ENCODE measurements at regions not wholly inside any gene's neighbourhood (a gene's known extent, or its start where the extent isn't known, plus 50 kb on each side); places are given as distances from the start of the nearest gene placed in this dataset.

- no peak for TF ChIP-seq ZFX (IDR thresholded peaks at IDR 0.05)
- TF ChIP-seq CTCF (conservative IDR thresholded peaks at IDR 0.05): no peak
- H3K27ac ChIP-seq: no peak overlapping the region
Measured at GRCh38 chr14:21999402-21999801, 325.8 kb upstream of the OR4E1 start.

GRCh38 chr14:21997300-21997699 is 323.7 kb upstream of the OR4E1 start:
- H3K27ac ChIP-seq: no peak overlapping the region
- TF ChIP-seq CTCF (conservative IDR thresholded peaks at IDR 0.05) (peak; percentile 38), ZFX (IDR thresholded peaks at IDR 0.05) (no peak)

GRCh38 chr14:21995332-21995731 is 321.7 kb upstream of the OR4E1 start:
- TF ChIP-seq ZFX (IDR thresholded peaks at IDR 0.05) (no peak), CTCF (conservative IDR thresholded peaks at IDR 0.05) (no peak)
- no peak overlapping the region for H3K27ac ChIP-seq

- no peak for TF ChIP-seq CTCF (conservative IDR thresholded peaks at IDR 0.05)
- TF ChIP-seq ZFX (IDR thresholded peaks at IDR 0.05): no peak
- no peak overlapping the region for H3K27ac ChIP-seq
Measured at GRCh38 chr14:21993837-21994236, 320.2 kb upstream of the OR4E1 start.

GRCh38 chr14:21993070-21993469 is 319.5 kb upstream of the OR4E1 start:
- TF ChIP-seq CTCF (conservative IDR thresholded peaks at IDR 0.05): no peak
- TF ChIP-seq ZFX (IDR thresholded peaks at IDR 0.05): no peak
- no peak overlapping the region for H3K27ac ChIP-seq

GRCh38 chr14:21991130-21991529 is 317.5 kb upstream of the OR4E1 start:
- no peak overlapping the region for H3K27ac ChIP-seq
- TF ChIP-seq CTCF (conservative IDR thresholded peaks at IDR 0.05) (no peak), ZFX (IDR thresholded peaks at IDR 0.05) (no peak)

- TF ChIP-seq CTCF (conservative IDR thresholded peaks at IDR 0.05): peak; percentile 53
- no peak for TF ChIP-seq ZFX (IDR thresholded peaks at IDR 0.05)
Measured at GRCh38 chr14:21990116-21990515, 316.5 kb upstream of the OR4E1 start.

More at GRCh38 chr14:21990116-21990515, 316.5 kb upstream of the OR4E1 start:
- H3K27ac ChIP-seq: no peak overlapping the region

Data from C4-2B (cell line).